Thyroid gland (tissue), 4 donors: ENCODE measurements at regions not wholly inside any gene's neighbourhood (a gene's known extent, or its start where the extent isn't known, plus 50 kb on each side); places are given as distances from the start of the nearest gene placed in this dataset.
"Not testable (repeated sequence)": the region's sequence is repeated elsewhere in the genome, so short reads cannot be mapped to it uniquely, and the experiment has no call there.

Source experiments
- DNase-seq, 2 donors: peaks; one replicate each; pipeline ENCODE4 v3.0.0-alpha.2; 2019
- H3K27ac ChIP-seq, 3 donors: fragments of 200-600 bp; sonication (generic); 1 replicate in 2 of 3; 2 replicates in 1 of 3; pipeline ENCODE4 v1.5.1; 2016 to 2019; ENCODE audit warnings: mild to moderate bottlenecking in 1 of 3, moderate library complexity in 1 of 3
- H3K27me3 ChIP-seq: fragments of 200-600 bp; sonication (generic); one replicate; pipeline ENCODE4 v1.5.1; 2019
- H3K36me3 ChIP-seq, 2 donors: fragments of 200-600 bp; sonication (generic); one replicate each; pipeline ENCODE4 v1.5.1; 2016 to 2019
- H3K4me1 ChIP-seq, 2 donors: fragments of 200-600 bp; sonication (generic); one replicate each; pipeline ENCODE4 v1.5.1; 2017 to 2019
- H3K4me3 ChIP-seq, 3 donors: fragments of 200-600 bp; sonication (generic); replicated peaks in 1 of 3; 1 replicate in 2 of 3; 2 replicates in 1 of 3; pipeline ENCODE4 v1.5.1; 2016; ENCODE audit warnings: mild to moderate bottlenecking in 1 of 3
- H3K9me3 ChIP-seq: fragments of 200-600 bp; sonication (generic); one replicate; pipeline ENCODE4 v1.5.1; 2017
- CTCF ChIP-seq, 6 experiments: fragments of 200-600 bp in 3 of 6; fragments of 450-650 bp in 3 of 6; sonication (generic) in 3 of 6; IDR thresholded peaks; one replicate each; pipeline ENCODE4 v1.5.1; 2016 to 2019; ENCODE audit warnings: antibody characterized with exemption in 6 of 6, mild to moderate bottlenecking in 2 of 6, inconsistent platforms in 1 of 6, moderate library complexity in 1 of 6
- POLR2A ChIP-seq, 2 donors: fragments of 450-650 bp; IDR thresholded peaks; one replicate each; pipeline ENCODE4 v1.6.1; 2017; ENCODE audit warnings: antibody characterized with exemption in 2 of 2, mild to moderate bottlenecking in 2 of 2, moderate library complexity in 1 of 2
- WGBS, 2 donors: methylation state at CpG; one replicate each; pipeline ENCODE4 v1.1.5; 2017; 5-methylcytosine and 5-hydroxymethylcytosine counted together
- intact Hi-C: fragments of 100-400 bp; cut with DNase I; formaldehyde crosslinking; loops from one replicate; pipeline ENCODE4 v1.15.1; 2023

- H3K4me1 ChIP-seq, H3K27me3 ChIP-seq, intact Hi-C loops, DNase-seq, H3K9me3 ChIP-seq, H3K27ac ChIP-seq, H3K36me3 ChIP-seq, H3K4me3 ChIP-seq: not testable (repeated sequence)
Observed at GRCh38 chr5:11392-11791, 80.6 kb upstream of the PLEKHG4B start.

DNA sequence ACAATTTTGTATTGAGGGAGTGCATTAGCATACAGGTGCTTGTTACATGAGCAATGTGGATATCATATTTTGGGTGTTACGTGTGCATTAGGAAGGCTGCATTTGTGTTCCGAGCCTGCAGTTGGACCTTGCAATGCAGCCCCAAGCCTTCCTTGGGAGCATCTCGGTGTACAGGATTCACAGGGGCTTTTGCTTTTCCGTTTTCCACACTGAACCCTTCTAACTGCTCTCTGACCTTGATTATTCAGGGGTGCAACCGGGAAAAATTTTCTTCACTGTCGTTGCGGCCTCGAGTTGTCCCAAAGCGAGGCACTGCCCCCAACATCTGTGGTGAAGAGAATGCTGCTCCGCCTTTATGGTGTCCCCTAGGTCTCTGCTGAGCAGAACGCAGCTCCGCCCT, 80.1 kb upstream of the PLEKHG4B start:
- Histone ChIP-seq H3K4me3 (no peak overlapping the region), H3K4me1 (no peaks in the 10 kb centered on the region), H3K9me3 (no peaks in the 10 kb centered on the region), H3K27ac (no peak overlapping the region), H3K36me3 (no peaks in the 10 kb centered on the region), H3K27me3 (no peaks in the 10 kb centered on the region)
- DNase-seq = no peak
- WGBS, 2 donors = 70 to 79% methylated on average over 12 of the region's 12 CpGs
- intact Hi-C loops = no loop called here
- no peak for TF ChIP-seq POLR2A (IDR thresholded peaks at IDR 0.05)
- TF ChIP-seq CTCF (IDR thresholded peaks at IDR 0.05) = no peak

GRCh38 chr5:13234-13633, 78.7 kb upstream of the PLEKHG4B start:
- Histone ChIP-seq H3K4me1 (no peaks in the 10 kb centered on the region), H3K27me3 (no peaks in the 10 kb centered on the region), H3K36me3 (no peaks in the 10 kb centered on the region), H3K27ac (no peak overlapping the region), H3K4me3 (no peak overlapping the region), H3K9me3 (no peaks in the 10 kb centered on the region)
- TF ChIP-seq POLR2A (IDR thresholded peaks at IDR 0.05) (no peak), CTCF (IDR thresholded peaks at IDR 0.05) (no peak)
- DNase-seq = no peak
- 54 to 75% methylated on average over 7 of the region's 7 CpGs for WGBS, 2 donors
- intact Hi-C loops = no loop called here

- H3K27ac ChIP-seq, intact Hi-C loops, H3K4me1 ChIP-seq, H3K36me3 ChIP-seq, DNase-seq, H3K9me3 ChIP-seq, H3K4me3 ChIP-seq, H3K27me3 ChIP-seq: not testable (repeated sequence)
- 76 to 77% methylated on average over 2 of the region's 2 CpGs for WGBS, 2 donors
Observed at GRCh38 chr5:14676-15075, 77.3 kb upstream of the PLEKHG4B start.

DNA sequence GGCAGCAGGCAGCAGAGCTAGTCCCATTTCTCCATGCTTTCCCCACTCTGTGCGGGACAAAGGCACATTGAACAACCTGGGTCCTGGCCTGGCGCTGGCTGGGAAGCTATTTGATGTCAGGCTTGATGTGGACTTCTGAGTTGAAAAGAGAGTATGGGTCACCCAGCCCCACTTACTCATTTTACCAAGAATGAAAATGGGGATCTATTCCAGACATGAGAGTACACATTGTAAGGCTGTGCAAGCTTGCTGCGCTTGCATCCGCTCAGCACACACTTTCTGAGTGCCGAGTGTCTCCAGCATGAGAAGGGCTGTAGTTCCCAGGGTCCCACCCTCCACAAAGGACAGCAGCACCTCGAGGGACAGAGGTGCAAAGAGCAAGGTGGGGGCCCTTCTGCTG, 71.7 kb upstream of the PLEKHG4B start:
- 69 to 82% methylated on average over 6 of the region's 6 CpGs for WGBS, 2 donors

GRCh38 chr5:21654-22233, 70.2 kb upstream of the PLEKHG4B start:
- H3K9me3 ChIP-seq = no peaks in the 10 kb centered on the region
- H3K4me1 ChIP-seq = no peaks in the 10 kb centered on the region
- H3K27me3 ChIP-seq = no peaks in the 10 kb centered on the region
- no peaks in the 10 kb centered on the region for H3K36me3 ChIP-seq
- 41 to 45% methylated on average over 5 of the region's 5 CpGs for WGBS, 2 donors
- H3K27ac ChIP-seq = no peak overlapping the region
- DNase-seq = peak; percentile 34 to 39
- H3K4me3 ChIP-seq = no peak overlapping the region
- intact Hi-C loops = no loop called here
- TF ChIP-seq CTCF (IDR thresholded peaks at IDR 0.05) (peak in 4 of 6 experiments; percentile 26 to 55 (median 36)), POLR2A (IDR thresholded peaks at IDR 0.05) (no peak)

More for the DNA sequence above, 71.7 kb upstream of the PLEKHG4B start:
- DNase-seq, H3K4me1 ChIP-seq, H3K9me3 ChIP-seq, H3K27ac ChIP-seq, H3K36me3 ChIP-seq, H3K4me3 ChIP-seq, H3K27me3 ChIP-seq, intact Hi-C loops: not testable (repeated sequence)

DNA sequence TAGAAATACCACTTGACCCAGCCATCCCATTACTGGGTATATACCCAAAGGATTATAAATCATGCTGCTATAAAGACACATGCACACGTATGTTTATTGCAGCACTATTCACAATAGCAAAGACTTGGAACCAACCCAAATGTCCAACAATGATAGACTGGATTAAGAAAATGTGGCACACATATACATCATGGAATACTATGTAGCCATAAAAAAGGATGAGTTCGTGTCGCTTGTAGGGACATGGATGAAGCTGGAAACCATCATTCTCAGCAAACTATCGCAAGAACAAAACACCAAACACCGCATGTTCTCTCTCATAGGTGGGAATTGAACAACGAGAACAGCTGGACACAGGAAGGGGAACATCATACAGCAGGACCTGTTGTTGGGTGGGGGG, 68.1 kb upstream of the PLEKHG4B start:
- H3K27ac ChIP-seq, intact Hi-C loops, DNase-seq, H3K36me3 ChIP-seq, H3K4me1 ChIP-seq, H3K9me3 ChIP-seq, H3K4me3 ChIP-seq, H3K27me3 ChIP-seq: not testable (repeated sequence)
- WGBS, 2 donors = 85 to 88% methylated on average over 6 of the region's 6 CpGs

DNA sequence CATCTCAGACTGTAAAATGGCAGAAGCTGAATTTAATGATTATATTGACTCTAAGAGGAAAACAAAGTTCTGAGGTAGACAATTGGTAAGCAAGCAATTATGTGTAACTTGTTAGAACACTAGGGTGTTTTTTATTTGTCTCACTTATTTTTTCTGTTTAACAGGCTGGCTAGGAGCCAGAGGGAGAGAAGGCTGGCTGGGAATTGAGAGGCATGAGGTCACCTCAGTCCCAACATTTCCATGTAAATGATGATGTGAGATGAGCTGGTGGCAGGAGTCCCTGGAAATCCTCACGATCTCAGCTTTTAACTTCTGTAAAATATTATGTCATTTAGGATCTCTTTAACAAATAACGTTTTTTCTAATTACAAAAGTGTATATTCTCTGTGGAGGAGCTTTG, 66.9 kb upstream of the PLEKHG4B start:
- H3K4me1 ChIP-seq, H3K9me3 ChIP-seq, H3K4me3 ChIP-seq, H3K36me3 ChIP-seq, intact Hi-C loops, DNase-seq, H3K27ac ChIP-seq, H3K27me3 ChIP-seq: not testable (repeated sequence)
- WGBS, 2 donors = 36 to 37% methylated on average over 2 of the region's 2 CpGs
